EH (cell line): ENCODE measurements at regions not wholly inside any gene's neighbourhood (a gene's known extent, or its start where the extent isn't known, plus 50 kb on each side); places are given as distances from the start of the nearest gene placed in this dataset.
A peak's percentile ranks its signal among the peaks of the same experiment; 100 is the strongest.
"Not testable (repeated sequence)": the region's sequence is repeated elsewhere in the genome, so short reads cannot be mapped to it uniquely, and the experiment has no call there.

Experiments
- DNase-seq: peaks from one replicate; pipeline ENCODE4 v3.0.0-alpha.2; 2015; ENCODE audit warnings: low read depth

GRCh38 chr14:87046960-87047359, 946.0 kb downstream of the GALC start:
- no peak for DNase-seq

DNA sequence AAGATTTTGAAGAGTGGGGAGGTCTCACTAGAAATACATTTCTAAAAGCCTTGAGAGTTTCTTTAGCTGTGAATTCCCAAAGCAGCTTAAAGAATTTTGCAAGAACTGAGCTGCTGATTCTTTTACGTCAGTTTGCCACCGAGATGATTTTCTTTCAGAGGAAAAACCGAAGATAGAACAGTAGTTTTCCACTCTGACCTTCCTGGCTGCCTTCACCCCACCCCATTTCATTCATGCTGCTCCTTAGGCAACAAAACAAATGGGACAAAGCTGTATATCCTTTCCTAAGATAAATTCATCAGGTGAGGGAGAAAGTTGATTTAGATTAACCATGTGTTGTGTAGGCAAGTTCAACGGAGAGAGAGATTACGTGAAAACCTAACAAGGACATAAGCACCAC, 947.0 kb downstream of the GALC start:
- no peak for DNase-seq

- no peak for DNase-seq
Observed at GRCh38 chr14:87045246-87045645, 947.7 kb downstream of the GALC start.

DNA sequence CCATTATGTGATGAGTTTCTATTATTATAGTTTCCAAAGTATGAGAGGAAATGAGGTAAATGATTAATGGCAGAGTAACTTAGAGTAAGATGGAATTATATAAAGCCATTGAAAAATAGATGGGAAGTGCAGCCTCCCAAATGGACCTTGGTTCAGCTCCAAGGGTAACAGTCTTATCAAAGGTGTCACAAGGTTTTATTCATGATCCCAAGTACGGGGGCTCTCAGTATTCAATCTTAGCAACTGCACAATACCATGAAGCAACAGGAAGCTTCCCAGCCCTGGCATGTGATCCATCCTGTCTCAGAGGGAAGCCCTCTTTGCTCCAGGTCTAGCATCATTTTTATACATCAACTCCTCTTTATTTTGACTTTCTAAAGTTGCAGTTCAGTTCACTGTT, 948.2 kb downstream of the GALC start:
- no peak for DNase-seq

DNA sequence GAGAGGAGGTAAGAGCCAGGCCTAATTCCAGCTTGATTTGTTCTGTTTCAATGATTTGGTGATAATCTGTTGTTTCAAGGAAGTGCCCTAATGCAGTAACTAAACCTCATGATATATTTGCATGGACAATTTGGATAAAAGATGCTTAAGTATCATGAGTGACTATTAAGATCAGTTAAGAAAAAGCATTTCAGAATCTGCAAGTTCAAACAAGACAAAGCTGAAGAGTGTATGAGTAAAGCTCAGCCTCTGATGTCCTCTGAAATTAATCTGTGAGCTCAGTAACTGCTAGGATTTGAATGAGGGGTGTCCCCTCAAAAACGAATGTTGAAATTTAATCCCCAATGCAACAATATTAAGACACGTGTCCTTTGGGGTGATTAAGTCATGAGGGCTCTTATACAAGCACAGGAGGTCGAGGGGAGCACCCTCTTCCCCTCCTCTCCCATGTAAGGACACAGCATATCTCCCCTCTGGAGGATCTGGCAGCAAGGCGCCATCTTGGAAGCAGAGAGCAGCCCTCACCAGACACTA, 949.2 kb downstream of the GALC start:
- DNase-seq, result no peak

DNA sequence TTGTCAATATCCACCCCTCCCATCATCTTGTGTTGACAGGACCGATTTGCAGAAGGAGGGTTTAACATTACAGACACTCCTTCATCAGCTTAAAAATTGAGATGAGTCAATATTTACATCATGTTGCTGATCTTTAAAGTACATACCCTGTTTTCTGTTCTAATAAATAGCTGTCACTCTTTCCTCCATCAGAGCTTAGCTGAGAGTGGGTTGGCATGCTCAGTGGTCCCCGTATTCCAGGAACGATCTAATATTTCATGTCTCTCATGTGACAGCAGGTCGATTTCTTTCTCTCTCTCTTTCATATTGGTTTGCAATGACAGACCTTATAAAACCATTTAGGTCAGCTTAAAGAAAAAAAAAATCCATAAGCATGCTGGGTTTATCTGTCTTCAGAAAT, 950.6 kb downstream of the GALC start:
- DNase-seq, result no peak

DNA sequence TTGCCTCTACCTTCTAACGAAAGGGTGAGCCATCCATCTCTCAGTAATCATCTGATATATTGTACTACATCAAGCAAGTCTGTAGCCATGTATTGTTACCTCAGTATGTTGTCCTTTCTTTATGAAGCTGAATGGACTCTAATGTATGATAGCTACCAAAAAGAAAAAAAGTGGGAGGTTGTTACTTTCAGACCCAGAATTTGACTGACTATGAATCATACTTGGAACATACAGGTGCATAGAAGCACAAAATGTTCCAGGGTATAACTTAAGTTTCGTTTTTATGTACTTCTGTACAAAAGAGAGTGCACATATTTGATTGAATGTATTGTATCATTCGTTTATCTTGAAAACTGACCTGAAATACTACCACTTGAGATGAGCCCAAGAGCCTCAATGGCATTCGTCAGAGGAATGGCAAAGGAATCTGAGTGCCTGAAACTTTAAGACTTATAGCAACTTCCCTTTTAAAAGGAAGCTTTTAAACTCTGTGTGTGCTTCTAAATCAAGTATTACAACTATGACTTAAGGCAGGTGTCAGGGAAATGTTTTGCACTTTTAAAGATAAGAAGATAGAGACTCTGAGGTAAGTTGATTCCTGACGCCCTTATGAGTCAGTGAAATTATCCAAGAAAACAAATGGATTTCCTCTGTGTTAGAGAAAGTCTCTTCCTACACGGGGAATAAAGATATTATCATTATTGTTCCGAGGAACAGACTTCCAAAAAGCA, 951.5 kb downstream of the GALC start:
- no peak for DNase-seq

- no peak for DNase-seq
Observed at GRCh38 chr14:87034680-87035079, 958.3 kb downstream of the GALC start.

DNA sequence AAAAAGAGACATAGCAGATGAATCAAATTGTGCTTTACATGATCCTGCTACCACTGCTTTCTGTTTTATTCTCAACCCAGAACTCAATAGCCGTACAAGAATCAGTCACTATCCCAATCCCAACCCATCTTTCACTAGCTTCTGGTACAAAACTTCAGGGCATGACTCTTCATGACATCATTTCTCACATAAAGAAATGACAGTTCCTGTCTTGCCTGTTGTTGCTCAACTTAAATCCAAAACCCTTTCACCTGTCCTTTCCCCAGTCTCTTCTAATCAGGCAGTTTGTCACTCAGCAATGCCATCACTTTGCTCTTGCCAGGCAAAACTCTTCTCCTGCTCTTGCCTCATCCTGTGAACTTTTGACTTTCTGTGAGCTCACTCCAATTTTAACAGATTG, 962.8 kb downstream of the GALC start:
- DNase-seq, result no peak

DNA sequence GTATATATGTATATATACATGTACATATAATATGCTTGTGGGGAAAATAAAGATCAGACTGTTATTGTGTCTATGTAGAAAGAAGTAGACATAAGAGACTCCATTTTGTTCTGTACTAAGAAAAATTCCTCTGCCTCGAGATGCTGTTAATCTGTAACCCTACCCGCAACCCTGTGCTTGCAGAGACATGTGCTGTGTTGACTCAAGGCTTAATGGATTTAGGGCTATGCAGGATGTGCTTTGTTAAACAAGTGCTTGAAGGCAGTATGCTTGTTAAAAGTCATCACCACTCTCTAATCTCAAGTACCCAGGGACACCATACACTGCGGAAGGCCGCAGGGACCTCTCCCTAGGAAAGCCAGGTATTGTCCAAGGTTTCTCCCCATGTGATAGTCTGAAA, 972.9 kb downstream of the GALC start:
- DNase-seq, result not testable (repeated sequence)

DNA sequence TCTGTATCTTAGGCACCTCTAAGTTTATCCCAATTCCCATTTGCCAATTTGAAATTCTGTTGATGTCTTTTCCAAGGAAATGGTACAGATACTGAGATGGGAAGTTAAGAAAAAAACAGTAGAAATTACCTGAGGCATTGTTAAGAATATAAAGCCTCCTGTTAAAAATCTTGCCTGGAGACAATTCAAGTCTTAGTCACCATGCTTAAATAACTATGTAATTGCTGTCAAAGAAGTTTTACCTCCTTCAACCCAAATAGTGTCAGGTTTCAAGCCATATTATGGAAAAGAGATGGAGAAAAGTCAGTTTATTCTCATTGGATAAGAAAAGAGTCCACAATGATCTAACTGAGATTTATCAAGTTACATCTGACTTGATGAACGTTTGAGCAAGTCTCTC, 974.7 kb downstream of the GALC start:
- no peak for DNase-seq

DNA sequence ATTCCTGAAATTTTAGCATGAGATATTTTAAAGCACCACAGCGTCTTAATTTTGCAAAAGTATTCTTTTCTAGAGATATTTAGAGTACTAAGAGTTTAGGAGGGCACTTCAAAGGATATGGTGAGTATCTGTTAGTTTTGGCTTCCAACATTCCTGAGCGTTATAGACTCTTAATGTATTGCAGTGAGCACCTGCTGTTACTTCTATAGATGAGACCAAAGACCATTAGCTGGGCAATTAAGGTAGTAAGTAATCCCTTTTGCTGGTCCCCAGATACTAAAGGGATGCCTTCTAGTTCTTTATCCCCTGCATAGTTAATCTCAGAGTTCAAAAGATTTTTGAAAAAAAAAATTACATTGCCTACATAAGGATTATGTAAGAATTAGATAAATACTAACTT, 975.6 kb downstream of the GALC start:
- DNase-seq, result no peak

DNA sequence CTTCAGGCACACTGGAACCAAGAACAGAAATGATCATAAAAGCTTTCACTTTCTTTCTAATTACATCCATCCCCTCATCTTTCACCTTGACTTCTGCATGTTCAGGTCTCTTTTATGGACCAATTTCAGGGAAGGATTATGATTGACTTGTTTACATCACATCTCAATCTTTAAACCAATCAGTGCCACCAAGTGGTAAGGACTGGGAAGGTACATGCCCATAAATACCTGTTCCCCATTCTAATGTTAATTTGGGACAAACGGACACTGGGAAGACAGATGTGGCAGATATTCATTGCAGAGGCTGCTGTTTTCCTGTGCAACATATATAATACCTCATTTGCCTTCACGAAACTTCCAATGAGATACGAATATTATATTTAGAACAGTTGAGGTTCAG, 978.1 kb downstream of the GALC start:
- DNase-seq, result no peak

GRCh38 chr14:87013583-87013982, 979.4 kb downstream of the GALC start:
- DNase-seq, result peak; percentile 64

DNA sequence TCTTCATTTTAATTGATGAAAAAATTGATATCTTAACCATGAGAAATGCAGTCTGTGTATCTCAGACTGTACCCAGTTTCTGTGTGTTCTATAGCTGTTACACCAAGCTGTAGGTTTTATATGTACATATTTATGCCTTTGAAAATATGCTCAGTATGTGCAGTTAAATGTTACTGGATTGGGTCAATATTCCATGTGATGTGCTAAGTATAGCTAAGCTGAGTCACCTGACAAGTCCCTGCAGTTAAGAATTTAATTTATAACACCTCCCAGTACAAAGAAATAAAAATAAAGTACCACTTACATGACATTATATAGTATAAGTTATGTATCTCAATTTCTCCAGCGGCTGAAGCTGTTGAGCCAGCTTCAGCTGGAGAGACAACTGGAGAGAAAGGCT, 984.0 kb downstream of the GALC start:
- DNase-seq, result no peak

DNA sequence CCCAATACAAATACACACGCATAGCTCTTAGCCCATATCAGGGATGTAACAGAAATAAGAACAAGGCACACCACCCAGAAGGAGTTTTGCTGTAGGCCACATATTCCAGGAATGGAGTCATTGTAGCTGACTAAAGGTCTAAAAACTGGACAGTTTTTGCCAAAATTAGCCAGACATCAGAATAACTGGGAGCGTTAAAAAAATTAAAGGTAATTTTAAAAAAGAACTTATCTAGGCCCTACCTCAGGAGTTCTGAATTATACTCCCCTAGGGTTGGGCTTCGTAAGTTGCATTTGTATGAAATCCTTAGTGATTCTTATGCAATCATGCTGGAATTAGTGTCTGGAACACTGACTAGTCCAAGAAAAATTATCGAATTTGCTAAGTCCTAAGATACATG, 987.7 kb downstream of the GALC start:
- DNase-seq, result peak; percentile 25

GRCh38 chr14:87002776-87003175, 990.2 kb downstream of the GALC start:
- peak; percentile 6 for DNase-seq

DNA sequence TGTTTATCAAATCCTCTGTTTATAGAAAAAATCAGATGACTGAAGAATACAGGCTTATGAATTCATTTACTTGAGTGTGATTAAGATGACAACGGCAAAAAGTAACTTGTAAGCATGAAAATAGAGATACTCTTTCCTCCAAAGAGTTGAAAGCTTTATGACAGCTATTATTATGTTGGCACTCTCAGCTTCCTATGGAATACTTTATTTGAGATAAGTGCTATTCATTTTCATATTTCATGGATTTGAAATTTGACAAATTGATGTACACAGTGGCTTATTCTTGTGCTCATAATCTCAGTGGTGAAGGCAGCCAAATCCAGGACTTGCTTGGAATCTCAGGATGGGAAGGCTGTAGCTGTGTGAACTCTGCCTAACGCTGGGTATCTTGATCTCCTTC, 991.6 kb downstream of the GALC start:
- no peak for DNase-seq

DNA sequence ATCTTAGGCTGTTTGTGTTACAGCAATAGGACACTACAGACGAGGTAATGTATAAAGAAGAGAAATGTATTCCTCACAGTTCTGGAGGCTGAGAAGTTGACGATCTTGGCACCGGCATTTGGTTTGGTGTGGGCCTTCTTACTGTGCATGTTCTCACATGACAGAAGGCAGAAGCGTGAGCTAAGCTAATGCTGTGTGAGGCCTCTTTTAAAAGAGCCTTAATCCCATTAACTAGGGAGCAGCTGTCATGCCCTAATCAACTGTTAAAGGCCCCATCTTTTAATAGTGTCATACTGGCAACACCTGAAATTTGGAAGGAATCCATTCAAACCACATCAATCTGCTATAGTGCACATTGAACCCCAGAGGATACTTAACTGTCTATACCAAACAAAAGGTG, 992.9 kb downstream of the GALC start:
- DNase-seq, result no peak

GRCh38 chr14:86999036-86999435, 993.9 kb downstream of the GALC start:
- DNase-seq, result peak; percentile 33

- peak; percentile 8 for DNase-seq
Observed at GRCh38 chr14:86997271-86997670, 995.7 kb downstream of the GALC start.

DNA sequence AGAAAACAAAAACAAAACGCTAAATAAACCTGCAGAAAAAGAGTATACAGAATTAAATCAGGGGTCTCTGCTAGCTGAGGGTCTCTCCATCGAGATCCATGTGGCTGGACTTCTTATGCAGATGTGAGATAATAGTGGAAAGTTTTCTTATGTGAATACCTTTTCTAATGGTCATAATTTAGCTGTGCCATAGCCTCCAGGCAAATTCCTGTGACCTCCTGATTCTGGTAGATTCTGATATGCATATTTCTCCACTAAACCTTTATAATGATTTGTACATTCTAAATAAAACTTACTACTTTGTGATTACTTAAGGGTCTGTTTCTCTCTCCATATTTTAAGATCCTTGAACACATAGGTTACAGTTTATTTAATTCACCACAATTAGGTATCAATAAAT, 1002.6 kb downstream of the GALC start:
- no peak for DNase-seq

- no peak for DNase-seq
Observed at GRCh38 chr14:86989285-86989684, 1003.7 kb downstream of the GALC start.

DNA sequence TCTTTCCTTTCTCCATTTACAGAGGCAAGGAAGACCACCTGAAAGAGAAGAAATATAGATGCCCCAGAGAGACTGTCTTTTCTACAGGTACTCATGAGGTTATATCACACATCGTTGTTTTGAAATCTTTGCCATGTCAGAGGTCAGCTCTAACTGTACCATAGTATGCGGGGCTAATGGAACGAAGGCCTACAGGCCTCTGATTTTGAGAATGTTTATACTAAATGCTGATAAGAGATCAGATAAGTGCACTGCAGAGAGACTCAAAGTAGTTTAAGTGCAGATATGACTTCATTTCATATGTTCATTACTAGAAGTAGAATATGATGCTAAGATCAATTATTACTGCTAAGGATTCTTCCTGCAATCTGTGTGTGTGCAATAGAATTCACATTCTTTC, 1005.0 kb downstream of the GALC start:
- DNase-seq, result no peak
